T-cell (primary cell): ENCODE measurements at regions not wholly inside any gene's neighbourhood (a gene's known extent, or its start where the extent isn't known, plus 50 kb on each side); places are given as distances from the start of the nearest gene placed in this dataset.

Experiments
- ATAC-seq, 4 experiments: fragments of 200-7000 bp in 3 of 4; fragments of 150-1000 bp in 1 of 4; cut with Tn5 transposase; replicated peaks in 1 of 4; 1 replicate in 3 of 4; 2 replicates in 1 of 4; pipeline ENCODE4 v1.10.0; 2021; ENCODE audit warnings: moderate library complexity in 3 of 4, mild to moderate bottlenecking in 2 of 4, moderate number of reproducible peaks in 1 of 4
- CTCF ChIA-PET, 2 donors: fragments of 300-600 bp; sonication (Branson Sonifier 250); formaldehyde crosslinking; loops; one replicate each; lab custom pipeline; 2022; ENCODE audit warnings: antibody characterized with exemption in 2 of 2; lab: Charles Lee
- POLR2A ChIA-PET, 2 donors: fragments of 300-600 bp; sonication (Branson Sonifier 250); formaldehyde crosslinking; loops; one replicate each; lab custom pipeline; 2022; ENCODE audit warnings: antibody characterized with exemption in 2 of 2; lab: Charles Lee
- DNase-seq, 35 experiments: peaks; one replicate each; pipeline versions ENCODE4 v3.0.0 to v3.0.0-alpha.2; 2013 to 2023
- H3K27ac ChIP-seq: one replicate; pipeline ENCODE4 v1.5.1; 2013; ENCODE audit warnings: low read length
- H3K27me3 ChIP-seq, 2 experiments: replicated peaks in 1 of 2; 1 replicate in 1 of 2; 2 replicates in 1 of 2; pipeline versions ENCODE4 v1.6.1 to v1.7.0; 2013; ENCODE audit warnings: low read length in 1 of 2, mixed read lengths in 1 of 2; ENCODE audit not compliant: control insufficient read depth in 2 of 2, insufficient read depth in 2 of 2; ENCODE audit errors: extremely low read depth in 1 of 2
- H3K36me3 ChIP-seq, 2 donors: 1 replicate in 1 of 2; 2 replicates in 1 of 2; pipeline versions ENCODE4 v1.6.1 to v1.7.0; 2013; ENCODE audit warnings: low read length in 1 of 2; ENCODE audit not compliant: control insufficient read depth in 2 of 2, insufficient read depth in 1 of 2; ENCODE audit errors: extremely low read depth in 1 of 2
- H3K4me1 ChIP-seq, 2 experiments: 1 replicate in 1 of 2; 2 replicates in 1 of 2; pipeline versions ENCODE4 v1.6.1 to v1.7.0; 2013; ENCODE audit warnings: low read length in 2 of 2, mixed read lengths in 1 of 2; ENCODE audit not compliant: insufficient read depth in 2 of 2, control insufficient read depth in 1 of 2; ENCODE audit errors: extremely low read depth in 1 of 2
- H3K4me3 ChIP-seq, 2 donors: 1 replicate in 1 of 2; 2 replicates in 1 of 2; pipeline versions ENCODE4 v1.5.1 to v1.7.0; 2013; ENCODE audit warnings: mild to moderate bottlenecking in 2 of 2, low read length in 1 of 2, moderate library complexity in 1 of 2; ENCODE audit not compliant: control insufficient read depth in 1 of 2; ENCODE audit errors: extremely low read depth in 1 of 2
- H3K9me3 ChIP-seq: 2 replicates; pipeline ENCODE4 v1.7.0; 2013
- H3K27ac Mint-ChIP-seq, 2 donors: one replicate each; pipeline ENCODE4 v1.8.0; 2020 to 2021; ENCODE audit warnings: mild to moderate bottlenecking in 2 of 2, mixed read lengths in 2 of 2
- H3K27me3 Mint-ChIP-seq, 2 donors: one replicate each; pipeline ENCODE4 v1.8.0; 2021 to 2022; ENCODE audit warnings: mixed read lengths in 2 of 2
- H3K36me3 Mint-ChIP-seq: one replicate; pipeline ENCODE4 v1.8.0; 2021; ENCODE audit warnings: mixed read lengths
- H3K4me1 Mint-ChIP-seq, 3 donors: one replicate each; pipeline ENCODE4 v1.8.0; 2020 to 2022; ENCODE audit warnings: mixed read lengths in 3 of 3, mild to moderate bottlenecking in 1 of 3
- H3K4me3 Mint-ChIP-seq, 3 donors: one replicate each; pipeline ENCODE4 v1.8.0; 2020 to 2022; ENCODE audit warnings: mild to moderate bottlenecking in 3 of 3, mixed read lengths in 3 of 3, moderate library complexity in 3 of 3
- H3K9me3 Mint-ChIP-seq, 3 donors: one replicate each; pipeline ENCODE4 v1.8.0; 2020 to 2022; ENCODE audit warnings: mixed read lengths in 3 of 3
- WGBS: methylation state at CpG from one replicate; pipeline ENCODE4 v1.1.5; 2013; ENCODE audit warnings: missing lambda C conversion rate; ENCODE audit not compliant: insufficient coverage; 5-methylcytosine and 5-hydroxymethylcytosine counted together

DNA sequence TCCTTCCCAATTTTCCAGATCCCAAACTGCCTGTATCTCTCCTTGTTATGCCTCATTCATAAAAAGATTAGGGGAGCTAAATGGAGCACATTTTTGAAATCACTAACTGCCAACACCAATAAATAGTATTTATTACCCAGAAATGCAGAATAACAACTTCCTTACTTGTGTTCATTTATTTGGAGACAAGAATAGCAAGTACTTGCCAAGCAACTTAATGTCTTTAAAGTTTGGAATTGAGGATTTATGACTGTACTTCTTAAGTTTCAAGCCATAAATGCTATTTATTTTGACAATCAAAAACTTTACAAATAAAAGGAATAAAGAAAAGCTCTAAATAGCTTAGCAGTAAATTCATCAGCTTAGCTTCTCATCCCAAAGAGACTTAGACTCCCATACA, 626.1 kb upstream of the NOVA1 start:
- Histone ChIP-seq H3K4me3 (no peak overlapping the region), H3K4me1 (no peaks in the 10 kb centered on the region), H3K27me3 (no peaks in the 10 kb centered on the region), H3K9me3 (peaks cover 2% of the 10 kb centered on the region), H3K27ac (no peak overlapping the region), H3K36me3 (no peaks in the 10 kb centered on the region)
- no peak for ATAC-seq
- CTCF ChIA-PET = no interaction called here
- H3K9me3 Mint-ChIP-seq = peaks cover 22 to 50% (median 30%) of the 10 kb centered on the region in 3 donors
- no peaks in the 10 kb centered on the region for H3K4me1 Mint-ChIP-seq
- no peak for DNase-seq
- no peaks in the 10 kb centered on the region for H3K36me3 Mint-ChIP-seq
- H3K4me3 Mint-ChIP-seq = no peak overlapping the region
- no peaks in the 10 kb centered on the region for H3K27me3 Mint-ChIP-seq
- H3K27ac Mint-ChIP-seq = no peak overlapping the region
- POLR2A ChIA-PET = no interaction called here

DNA sequence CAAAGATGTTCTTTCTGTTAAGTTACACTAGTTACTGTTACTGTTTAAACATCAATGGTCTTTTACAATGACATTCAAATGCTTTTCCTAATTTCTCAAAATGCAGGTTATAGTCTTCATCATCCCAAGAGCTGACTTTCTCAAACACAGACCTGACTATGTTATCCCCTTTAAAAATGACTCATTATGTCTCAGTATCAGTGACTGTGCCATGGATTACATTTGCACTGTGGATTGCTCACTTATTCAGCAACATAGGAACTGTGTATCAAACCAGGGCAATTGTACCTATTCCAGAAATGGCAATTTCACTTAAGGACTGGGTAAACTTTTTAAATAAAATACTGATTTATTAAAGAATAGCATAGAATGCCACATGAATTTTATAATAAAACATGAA, 630.2 kb upstream of the NOVA1 start:
- peaks cover 2% of the 10 kb centered on the region for H3K9me3 ChIP-seq
- Mint-ChIP-seq H3K27me3 (no peaks in the 10 kb centered on the region), H3K4me1 (no peaks in the 10 kb centered on the region), H3K4me3 (no peak overlapping the region), H3K36me3 (no peaks in the 10 kb centered on the region), H3K27ac (no peak overlapping the region), H3K9me3 (peaks cover 19 to 38% (median 24%) of the 10 kb centered on the region in 3 donors)
- no peak overlapping the region for H3K27ac ChIP-seq
- ChIA-PET POLR2A (no interaction called here), CTCF (no interaction called here)
- no peak for ATAC-seq
- no peaks in the 10 kb centered on the region for H3K4me1 ChIP-seq
- no peak overlapping the region for H3K4me3 ChIP-seq
- no peaks in the 10 kb centered on the region for H3K36me3 ChIP-seq
- DNase-seq = no peak
- H3K27me3 ChIP-seq = no peaks in the 10 kb centered on the region

DNA sequence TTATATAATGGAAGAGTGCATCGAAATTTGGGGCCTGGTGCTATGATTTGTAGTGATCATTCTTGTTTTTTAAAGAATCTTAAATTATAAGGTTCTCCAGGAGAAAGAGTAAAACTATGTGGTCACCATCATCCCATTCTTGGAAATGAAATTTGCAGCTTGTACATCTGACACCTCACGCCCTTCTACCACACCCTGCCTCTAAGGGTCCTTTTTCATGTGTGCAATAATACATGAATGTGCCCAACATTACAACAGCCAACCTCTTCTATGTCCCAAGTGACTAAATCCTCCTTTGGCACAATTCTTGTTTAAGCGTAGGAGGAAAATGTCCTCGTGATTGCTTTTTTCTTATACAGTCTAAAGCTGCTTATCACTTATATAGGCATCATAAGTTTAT, 636.5 kb upstream of the NOVA1 start:
- no peaks in the 10 kb centered on the region for H3K4me1 ChIP-seq
- H3K9me3 ChIP-seq = peaks cover 2% of the 10 kb centered on the region
- H3K27ac ChIP-seq = no peak overlapping the region
- H3K4me3 ChIP-seq = no peak overlapping the region
- Mint-ChIP-seq H3K27ac (no peak overlapping the region), H3K9me3 (peaks cover 26 to 41% (median 28%) of the 10 kb centered on the region in 3 donors), H3K4me3 (no peak overlapping the region), H3K4me1 (no peaks in the 10 kb centered on the region), H3K36me3 (no peaks in the 10 kb centered on the region), H3K27me3 (no peaks in the 10 kb centered on the region)
- H3K36me3 ChIP-seq = no peaks in the 10 kb centered on the region
- ChIA-PET POLR2A (no interaction called here), CTCF (no interaction called here)
- WGBS = no CpG with 5 or more reads among the region's 4 CpGs
- H3K27me3 ChIP-seq = no peaks in the 10 kb centered on the region
- DNase-seq (no peak), ATAC-seq (no peak)

DNA sequence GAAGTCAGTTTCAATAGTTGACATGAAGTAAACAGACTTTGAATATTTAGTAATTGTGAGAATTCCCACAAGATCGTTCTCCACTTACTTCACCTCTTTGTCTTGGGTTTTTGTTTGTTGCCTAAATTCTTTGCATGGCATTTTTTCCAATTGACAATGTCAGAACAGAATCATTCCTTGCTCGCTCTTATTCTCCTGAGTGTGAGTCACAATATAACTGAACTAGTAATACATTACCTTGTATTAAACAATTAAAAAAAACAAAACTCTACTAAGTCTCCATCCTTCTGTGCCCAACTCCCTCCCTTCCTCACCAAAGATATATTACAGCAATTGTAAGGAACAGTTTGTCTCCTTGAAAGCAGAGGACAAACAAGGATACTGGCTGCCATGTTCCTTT, 638.8 kb upstream of the NOVA1 start:
- DNase-seq (no peak), ATAC-seq (no peak)
- H3K4me3 ChIP-seq = no peak overlapping the region
- POLR2A ChIA-PET = no interaction called here
- no peak overlapping the region for H3K27ac ChIP-seq
- no CpG with 5 or more reads among the region's 2 CpGs for WGBS
- H3K9me3 Mint-ChIP-seq = peaks cover 19 to 36% (median 25%) of the 10 kb centered on the region in 3 donors
- no peaks in the 10 kb centered on the region for H3K36me3 Mint-ChIP-seq
- no peak overlapping the region for H3K27ac Mint-ChIP-seq
- no peak overlapping the region for H3K4me3 Mint-ChIP-seq
- no peaks in the 10 kb centered on the region for H3K4me1 Mint-ChIP-seq
- H3K36me3 ChIP-seq = no peaks in the 10 kb centered on the region
- H3K27me3 Mint-ChIP-seq = no peaks in the 10 kb centered on the region
- CTCF ChIA-PET = no interaction called here
- H3K4me1 ChIP-seq = no peaks in the 10 kb centered on the region
- no peaks in the 10 kb centered on the region for H3K27me3 ChIP-seq
- H3K9me3 ChIP-seq = peaks cover 2% of the 10 kb centered on the region

DNA sequence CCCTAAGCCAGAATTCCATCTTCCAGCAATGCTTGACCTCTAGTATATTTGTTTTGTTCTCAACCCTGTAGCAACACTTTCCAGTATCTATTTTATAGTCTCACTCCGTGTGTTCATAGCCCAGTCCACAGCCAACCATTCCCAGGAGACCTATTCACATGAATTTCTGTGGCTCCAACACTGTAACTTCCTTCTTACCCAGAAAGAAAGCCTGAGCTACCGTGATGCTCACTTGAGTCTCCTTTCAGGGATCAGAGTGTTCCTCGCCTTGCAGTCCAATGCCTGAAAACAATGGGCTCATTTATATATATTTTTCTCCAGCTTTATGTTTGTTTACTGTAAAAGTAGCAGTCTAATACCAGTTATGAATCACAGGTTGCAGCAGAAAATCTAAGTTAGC, 645.0 kb upstream of the NOVA1 start:
- no peak for ATAC-seq
- no peak overlapping the region for H3K4me3 ChIP-seq
- H3K4me1 Mint-ChIP-seq = no peaks in the 10 kb centered on the region
- H3K9me3 Mint-ChIP-seq = peaks cover 26 to 43% (median 29%) of the 10 kb centered on the region in 3 donors
- H3K36me3 Mint-ChIP-seq = no peaks in the 10 kb centered on the region
- no peaks in the 10 kb centered on the region for H3K27me3 Mint-ChIP-seq
- ChIA-PET CTCF (no interaction called here), POLR2A (no interaction called here)
- no peaks in the 10 kb centered on the region for H3K27me3 ChIP-seq
- no peak overlapping the region for H3K27ac ChIP-seq
- WGBS = no CpG with 5 or more reads among the region's 3 CpGs
- H3K27ac Mint-ChIP-seq = no peak overlapping the region
- H3K36me3 ChIP-seq = no peaks in the 10 kb centered on the region
- H3K4me3 Mint-ChIP-seq = no peak overlapping the region
- H3K9me3 ChIP-seq = no peaks in the 10 kb centered on the region
- no peak for DNase-seq
- H3K4me1 ChIP-seq = no peaks in the 10 kb centered on the region

DNA sequence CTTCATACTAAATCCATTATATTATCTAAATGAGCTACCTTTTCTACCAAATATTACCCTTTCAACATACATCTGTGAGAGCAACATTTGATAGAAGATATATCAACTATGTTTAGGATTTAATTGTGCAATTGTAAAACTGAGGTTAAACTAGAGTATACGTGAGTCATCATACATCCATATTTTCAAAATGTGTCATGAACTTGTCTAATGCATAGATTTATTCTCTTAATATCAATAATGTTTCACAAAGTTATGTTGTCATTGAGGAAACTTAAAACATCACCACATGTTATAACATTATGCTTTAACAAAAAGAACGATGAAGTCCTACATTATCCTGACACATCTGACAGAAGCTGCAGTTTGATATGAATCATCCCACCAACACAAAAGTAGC, 645.5 kb upstream of the NOVA1 start:
- H3K4me3 Mint-ChIP-seq = no peak overlapping the region
- Histone ChIP-seq H3K4me3 (no peak overlapping the region), H3K4me1 (no peaks in the 10 kb centered on the region), H3K36me3 (no peaks in the 10 kb centered on the region), H3K27me3 (no peaks in the 10 kb centered on the region), H3K9me3 (no peaks in the 10 kb centered on the region), H3K27ac (no peak overlapping the region)
- ATAC-seq = no peak
- H3K27me3 Mint-ChIP-seq = no peaks in the 10 kb centered on the region
- ChIA-PET POLR2A (no interaction called here), CTCF (no interaction called here)
- H3K4me1 Mint-ChIP-seq = no peaks in the 10 kb centered on the region
- no CpG with 5 or more reads among the region's 2 CpGs for WGBS
- H3K27ac Mint-ChIP-seq = no peak overlapping the region
- H3K36me3 Mint-ChIP-seq = no peaks in the 10 kb centered on the region
- no peak for DNase-seq
- peaks cover 25 to 44% (median 27%) of the 10 kb centered on the region in 3 donors for H3K9me3 Mint-ChIP-seq

DNA sequence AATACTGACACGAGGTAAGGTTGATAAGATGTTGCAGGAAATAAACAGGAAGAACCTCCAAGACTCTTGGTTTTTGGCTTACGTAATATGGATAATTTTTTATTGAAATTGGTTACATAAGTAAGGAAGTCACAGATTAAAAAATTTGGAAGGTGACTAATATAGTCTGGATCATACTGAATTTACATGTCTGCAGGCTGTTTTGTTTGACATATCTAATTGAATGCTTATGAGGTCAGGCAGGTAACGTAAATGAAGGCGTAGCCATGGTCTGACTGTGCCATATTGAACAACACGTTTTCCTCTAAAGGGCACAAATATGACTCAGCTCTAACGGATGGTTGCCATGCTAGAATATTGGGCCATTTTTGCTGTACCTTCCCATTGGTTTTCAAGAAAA, 648.1 kb upstream of the NOVA1 start:
- WGBS = 100% methylated on average over 3 of the region's 6 CpGs
- Mint-ChIP-seq H3K27ac (no peak overlapping the region), H3K36me3 (no peaks in the 10 kb centered on the region), H3K4me3 (no peak overlapping the region), H3K4me1 (no peaks in the 10 kb centered on the region), H3K27me3 (no peaks in the 10 kb centered on the region), H3K9me3 (peaks cover 33 to 49% (median 36%) of the 10 kb centered on the region in 3 donors)
- Histone ChIP-seq H3K4me1 (no peaks in the 10 kb centered on the region), H3K27me3 (no peaks in the 10 kb centered on the region), H3K27ac (no peak overlapping the region), H3K4me3 (no peak overlapping the region), H3K36me3 (no peaks in the 10 kb centered on the region), H3K9me3 (no peaks in the 10 kb centered on the region)
- no peak for ATAC-seq
- ChIA-PET CTCF (no interaction called here), POLR2A (no interaction called here)
- no peak for DNase-seq
